ENCODE measurements at regions not wholly inside any gene's neighbourhood (a gene's known extent, or its start where the extent isn't known, plus 50 kb on each side); places are given as distances from the start of the nearest gene placed in this dataset.
"Not testable (repeated sequence)": the region's sequence is repeated elsewhere in the genome, so short reads cannot be mapped to it uniquely, and the experiment has no call there.

DNA sequence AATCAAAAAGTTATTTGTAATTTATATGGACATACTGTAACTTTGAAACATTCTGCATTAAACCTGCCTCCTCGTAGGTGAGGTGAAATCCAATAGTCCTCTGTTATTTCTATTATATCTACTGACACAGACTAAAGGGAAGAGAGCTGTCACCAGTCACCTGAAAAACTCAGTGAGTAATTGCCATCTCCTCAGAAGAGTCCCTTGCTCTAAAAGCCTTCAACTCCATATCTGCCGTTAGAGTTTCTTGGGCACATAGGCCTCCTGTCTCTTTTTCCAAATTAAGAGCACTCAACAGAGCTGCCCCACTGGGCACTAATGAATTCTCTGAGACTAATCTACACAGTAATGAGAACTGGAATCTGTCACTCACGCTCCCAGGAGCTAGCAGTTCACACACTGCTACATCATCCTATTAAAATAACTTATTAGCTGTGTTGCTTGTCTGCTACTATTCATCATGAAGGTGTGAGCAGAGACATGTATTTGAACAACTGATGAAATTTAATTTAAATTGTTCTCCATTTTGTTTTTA is 67.3 kb upstream of the VCAN start:
- DNase-seq (ENCODE audit: low read depth) = no peak

DNA sequence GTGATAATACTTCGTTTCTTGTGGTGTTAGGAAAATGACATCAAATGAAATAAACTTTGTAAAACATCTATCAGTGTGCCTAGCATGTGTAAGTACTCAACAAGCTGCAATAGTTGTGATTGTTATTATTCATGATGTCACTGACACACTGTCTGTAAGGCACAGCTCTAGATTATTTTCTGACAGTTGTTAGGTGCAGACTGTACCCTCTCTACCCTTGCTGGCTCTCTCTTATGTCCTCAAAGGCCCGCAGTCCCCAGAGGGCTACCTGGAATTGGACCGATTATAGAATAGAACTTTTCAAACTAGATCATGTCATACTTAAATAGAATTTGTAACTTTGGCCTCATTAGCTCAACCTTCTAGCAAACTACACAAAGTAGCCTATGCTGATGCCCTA is 65.9 kb upstream of the VCAN start:
- no peak for DNase-seq (ENCODE audit: low read depth)

DNA sequence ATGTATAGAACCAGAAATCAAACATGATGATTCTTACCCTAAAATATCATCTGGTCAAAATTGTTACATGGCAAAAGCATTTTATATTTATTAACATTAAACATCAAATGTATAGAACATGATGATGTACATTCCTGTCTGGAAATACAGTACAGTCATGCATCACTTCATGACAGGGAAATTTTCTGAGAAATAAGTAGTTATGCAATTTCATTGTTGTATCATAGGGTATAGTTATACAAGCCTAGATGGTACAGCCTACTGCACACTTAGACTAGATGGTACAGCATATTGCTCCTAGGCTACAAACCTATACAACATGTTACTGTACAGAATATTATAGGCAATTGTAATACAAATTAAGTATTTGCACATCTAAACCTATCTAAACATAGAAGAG is 64.6 kb upstream of the VCAN start:
- DNase-seq (ENCODE audit: low read depth) = no peak

DNA sequence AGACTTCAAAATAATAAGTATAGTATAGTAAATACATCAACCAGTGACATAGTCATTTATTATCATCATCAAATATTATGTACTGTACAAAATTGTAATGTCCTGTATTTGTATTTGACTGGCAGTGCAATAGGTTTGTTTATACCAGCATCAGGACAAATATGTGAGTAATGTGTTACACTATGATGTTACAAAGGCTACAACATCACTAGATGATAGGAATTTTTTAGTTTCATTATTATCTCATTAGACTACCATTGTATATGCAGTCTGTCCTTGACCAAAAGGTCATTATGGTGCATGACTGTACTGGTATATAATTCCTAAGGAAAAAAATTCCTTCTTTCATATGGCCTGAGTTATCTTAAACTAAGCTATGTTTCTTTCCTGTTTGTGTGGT is 63.6 kb upstream of the VCAN start:
- DNase-seq (ENCODE audit: low read depth) = no peak

DNA sequence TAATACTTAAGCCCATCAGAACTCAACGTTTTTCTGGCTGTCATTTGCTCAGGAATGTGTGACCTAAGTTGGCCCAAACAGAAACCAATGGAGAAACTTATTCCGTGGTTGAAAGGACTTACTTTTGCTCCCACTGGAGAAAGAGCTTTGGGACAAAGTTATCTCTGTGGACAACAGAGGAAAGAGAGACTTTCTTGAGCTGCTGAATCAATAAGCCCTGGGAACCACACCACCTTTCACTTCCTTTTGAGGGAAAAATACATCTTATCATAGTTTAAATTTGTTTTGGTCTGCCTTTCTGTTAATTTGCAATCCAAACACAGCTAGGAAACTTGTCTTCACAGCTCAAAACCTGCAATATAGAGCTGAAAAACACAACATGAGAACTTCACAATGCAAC is 62.8 kb upstream of the VCAN start:
- no peak for DNase-seq (ENCODE audit: low read depth)

DNA sequence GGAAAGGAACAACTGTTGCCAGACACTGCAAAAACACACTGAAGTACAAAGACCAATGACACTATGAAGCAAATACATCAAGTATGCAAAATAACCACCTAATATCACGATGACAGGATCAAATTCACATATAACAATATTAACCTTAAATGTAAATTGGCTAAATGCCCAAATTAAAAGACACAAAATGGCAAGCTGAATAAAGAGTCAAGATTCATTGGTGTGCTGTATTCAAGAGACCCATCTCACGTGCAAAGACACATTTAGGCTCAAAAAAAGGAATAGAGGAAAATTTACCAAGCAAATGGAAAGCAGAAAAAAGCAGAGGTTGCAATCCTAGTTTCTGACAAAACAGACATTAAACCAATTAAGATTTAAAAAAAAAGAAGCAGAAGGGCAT is 61.8 kb upstream of the VCAN start:
- DNase-seq (ENCODE audit: low read depth) = not testable (repeated sequence)

DNA sequence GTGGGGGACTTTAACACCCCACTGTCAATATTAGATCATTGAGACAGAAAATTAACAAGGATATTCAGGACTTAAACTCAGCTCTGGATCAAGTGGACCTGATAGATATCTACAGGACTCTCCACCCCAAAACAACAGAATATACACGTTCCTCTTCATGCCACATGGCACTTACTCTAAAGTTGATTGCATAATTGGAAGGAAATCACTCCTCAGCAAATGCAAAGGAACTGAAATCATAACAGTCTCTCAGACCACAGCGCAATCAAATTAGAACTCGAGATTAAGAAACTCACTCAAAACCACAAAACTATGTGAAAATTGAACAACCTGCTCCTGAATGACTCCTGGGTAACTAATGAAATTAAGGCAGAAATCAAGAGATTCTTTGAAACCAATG is 61.2 kb upstream of the VCAN start:
- DNase-seq (ENCODE audit: low read depth) = not testable (repeated sequence)

DNA sequence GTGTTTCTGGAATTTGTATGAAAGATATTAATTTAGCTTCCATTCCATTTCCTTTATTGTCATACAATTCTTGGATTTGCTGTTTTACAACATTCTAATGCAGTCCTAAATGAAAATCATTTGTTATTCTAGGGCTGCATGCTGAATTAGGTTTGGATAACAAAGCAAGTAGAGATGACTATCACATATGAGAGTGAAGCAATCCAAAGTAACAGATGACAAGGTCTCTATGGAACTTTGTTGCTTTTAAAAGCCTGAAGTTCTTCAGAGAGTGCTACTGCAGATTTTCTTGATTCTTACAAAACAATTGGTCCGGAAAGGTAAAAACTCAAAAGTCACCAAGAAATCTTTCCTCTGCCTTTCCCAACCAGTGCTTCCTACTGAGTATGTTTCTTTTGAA is 56.9 kb upstream of the VCAN start:
- DNase-seq (ENCODE audit: low read depth) = peak; percentile 20

DNA sequence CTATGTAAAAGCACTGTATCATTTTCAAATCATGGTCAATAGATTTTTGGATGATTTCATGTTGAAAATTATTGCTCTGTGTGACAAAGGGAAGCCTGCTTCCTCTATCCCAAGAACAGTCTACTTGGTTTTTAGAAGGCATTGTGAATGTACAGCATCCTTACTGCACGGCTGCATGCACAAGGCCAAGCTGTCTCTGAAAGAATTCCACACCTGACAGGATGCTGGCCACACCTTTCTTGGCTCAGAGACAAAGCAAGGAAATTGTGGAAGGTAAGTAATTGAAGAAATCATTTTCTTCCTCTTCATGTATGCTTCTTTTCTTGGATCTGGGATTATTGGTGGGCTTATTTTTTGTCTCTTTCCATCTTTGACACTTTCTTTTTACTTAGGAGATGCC is 53.7 kb upstream of the VCAN start:
- DNase-seq (ENCODE audit: low read depth) = no peak

DNA sequence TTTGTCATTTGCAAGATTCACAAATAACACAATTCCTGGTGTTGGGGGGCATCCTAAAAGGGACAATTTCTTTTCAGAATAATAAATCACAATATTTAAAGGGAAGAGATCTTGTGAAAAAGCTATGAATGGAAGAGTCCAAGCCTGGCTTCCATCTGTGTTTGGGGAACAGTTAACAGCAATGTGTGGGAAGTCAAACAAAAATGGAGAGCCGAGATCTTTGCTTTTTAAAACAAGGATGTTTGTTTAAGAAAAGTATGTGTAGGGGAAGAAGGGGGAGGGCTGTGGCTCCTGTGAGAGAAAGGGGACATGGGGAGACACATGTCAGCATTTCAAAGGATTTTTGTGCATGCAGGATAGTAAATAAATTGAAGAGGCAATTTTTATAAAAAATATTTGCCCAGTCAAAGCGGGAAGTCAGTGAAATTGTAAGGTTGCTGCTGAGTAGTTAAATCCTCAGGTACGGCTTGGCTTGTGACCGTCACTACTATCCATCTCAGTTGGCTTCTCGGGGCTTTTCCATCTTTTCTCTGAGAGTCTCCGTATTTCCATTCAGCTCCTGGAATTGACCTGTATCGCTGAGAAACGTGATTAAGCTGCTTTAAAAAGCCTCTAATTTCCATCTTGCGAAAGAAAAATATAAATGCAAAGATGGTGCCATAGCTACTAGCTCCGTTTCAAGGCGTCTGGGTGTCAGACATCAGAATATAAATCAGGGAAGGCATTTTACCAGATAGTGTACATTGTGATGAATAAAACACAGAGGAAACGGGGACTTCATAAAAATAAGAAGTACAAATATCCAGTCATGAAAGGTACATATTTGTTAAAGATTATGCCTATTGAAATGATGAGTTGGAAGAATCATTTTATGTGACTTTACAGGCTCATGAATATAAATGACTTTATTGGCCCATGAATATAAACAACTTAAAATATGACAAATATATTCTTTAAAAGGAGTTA is 52.9 kb upstream of the VCAN start:
- no peak for DNase-seq (ENCODE audit: low read depth)

Measured in EH (cell line).